PC-9 (cell line): ENCODE measurements at regions not wholly inside any gene's neighbourhood (a gene's known extent, or its start where the extent isn't known, plus 50 kb on each side); places are given as distances from the start of the nearest gene placed in this dataset.

Experiments used
- BruUV-seq: library from RNA; stranded (reverse); fragments of 400-500 nt; replicated peaks from 2 replicates; lab custom pipeline; 2021; lab: Mats Ljungman, UMichigan
- CTCF ChIA-PET: fragments of 300-600 bp; sonication (Branson Sonifier 250); formaldehyde crosslinking; loops from one replicate; lab custom pipeline; 2022; ENCODE audit warnings: antibody characterized with exemption; lab: Charles Lee
- POLR2A ChIA-PET: fragments of 300-600 bp; sonication (Branson Sonifier 250); formaldehyde crosslinking; loops from one replicate; lab custom pipeline; 2022; ENCODE audit warnings: antibody characterized with exemption; ENCODE audit not compliant: unreplicated experiment; lab: Charles Lee
- DNase-seq, 2 experiments: peaks; one replicate each; pipeline versions ENCODE4 v3.0.0 to v3.0.0-alpha.2; 2015 to 2022; ENCODE audit warnings: mixed read lengths in 1 of 2
- H2AFZ ChIP-seq: fragments of 200-600 bp; sonication (generic); 2 replicates; pipeline ENCODE4 v1.8.1; 2017; ENCODE audit warnings: antibody characterized with exemption
- H3F3A ChIP-seq: fragments of 200-600 bp; sonication (generic); 2 replicates; pipeline ENCODE4 v1.8.1; 2017; ENCODE audit warnings: antibody characterized with exemption, mild to moderate bottlenecking, low read depth; ENCODE audit not compliant: insufficient read depth
- H3K27ac ChIP-seq: fragments of 200-600 bp; sonication (generic); 2 replicates; pipeline ENCODE4 v1.6.1; 2016; ENCODE audit warnings: mixed run types
- H3K27me3 ChIP-seq: fragments of 200-600 bp; sonication (generic); 2 replicates; pipeline ENCODE4 v1.6.1; 2016; ENCODE audit warnings: low read depth, mixed run types; ENCODE audit not compliant: insufficient read depth
- H3K36me3 ChIP-seq: fragments of 200-600 bp; sonication (generic); 2 replicates; pipeline ENCODE4 v1.6.1; 2016; ENCODE audit warnings: low read depth, mixed run types
- H3K4me1 ChIP-seq: fragments of 200-600 bp; sonication (generic); replicated peaks from 2 replicates; pipeline ENCODE4 v1.6.1; 2016; ENCODE audit warnings: mixed run types; ENCODE audit not compliant: insufficient read depth
- H3K4me2 ChIP-seq: fragments of 200-600 bp; sonication (generic); 2 replicates; pipeline ENCODE4 v1.6.1; 2017; ENCODE audit warnings: mixed run types
- H3K4me3 ChIP-seq: fragments of 200-600 bp; sonication (generic); 2 replicates; pipeline ENCODE4 v1.6.1; 2016; ENCODE audit warnings: mixed run types
- H3K79me2 ChIP-seq: fragments of 200-600 bp; sonication (generic); 2 replicates; pipeline ENCODE4 v1.6.1; 2017; ENCODE audit warnings: low read depth, mixed run types
- H3K9me2 ChIP-seq: fragments of 200-600 bp; sonication (generic); 2 replicates; pipeline ENCODE4 v1.8.1; 2017; ENCODE audit warnings: mild to moderate bottlenecking; ENCODE audit not compliant: insufficient read depth
- H3K9me3 ChIP-seq: fragments of 200-600 bp; sonication (generic); 2 replicates; pipeline ENCODE4 v1.8.1; 2016; ENCODE audit warnings: low read depth; ENCODE audit not compliant: insufficient read depth
- H4K20me1 ChIP-seq: fragments of 200-600 bp; sonication (generic); 2 replicates; pipeline ENCODE4 v1.8.1; 2017; ENCODE audit not compliant: insufficient read depth
- CTCF ChIP-seq: fragments of 200-600 bp; sonication (generic); conservative IDR thresholded peaks from 2 replicates; pipeline ENCODE4 v1.6.1; 2017; ENCODE audit warnings: mixed run types, antibody characterized with exemption, mild to moderate bottlenecking, moderate library complexity
- EZH2 ChIP-seq: fragments of 200-600 bp; sonication (generic); IDR thresholded peaks from 2 replicates; pipeline ENCODE4 v1.8.0; 2017; ENCODE audit warnings: antibody characterized with exemption, low read depth
- intact Hi-C: fragments of 100-400 bp; cut with micrococcal nuclease; formaldehyde crosslinking; loops from one replicate; pipeline ENCODE4 v1.10.0; 2022; ENCODE audit not compliant: unreplicated experiment

GRCh38 chr1:30514137-30514654 is 209.2 kb downstream of the MATN1 start:
- no peak for DNase-seq
- ChIA-PET CTCF (no interaction called here), POLR2A (no interaction called here)
- peaks cover 7% of the 10 kb centered on the region for H3K4me1 ChIP-seq
- no peak overlapping the region for H3K4me3 ChIP-seq
- no peaks in the 10 kb centered on the region for H3K27me3 ChIP-seq
- no peak overlapping the region for H2AFZ ChIP-seq
- no peak overlapping the region for H3K4me2 ChIP-seq
- TF ChIP-seq CTCF (no peak), EZH2 (no peak)
- no peaks in the 10 kb centered on the region for H3K36me3 ChIP-seq
- BruUV-seq, result no TSS peak
- H3K27ac ChIP-seq, result no peak overlapping the region
- no peaks in the 10 kb centered on the region for H3K9me2 ChIP-seq
- no peaks in the 10 kb centered on the region for H3K79me2 ChIP-seq
- H3F3A ChIP-seq, result no peaks in the 10 kb centered on the region
- H3K9me3 ChIP-seq, result no peaks in the 10 kb centered on the region
- no peaks in the 10 kb centered on the region for H4K20me1 ChIP-seq
- intact Hi-C loops, result no loop called here

- no peaks in the 10 kb centered on the region for H3K27me3 ChIP-seq
- H3F3A ChIP-seq, result no peaks in the 10 kb centered on the region
- DNase-seq, result no peak
- H3K79me2 ChIP-seq, result no peaks in the 10 kb centered on the region
- peaks cover 7% of the 10 kb centered on the region for H3K4me1 ChIP-seq
- CTCF ChIA-PET, result no interaction called here
- POLR2A ChIA-PET, result no interaction called here
- H3K4me2 ChIP-seq, result no peak overlapping the region
- no peaks in the 10 kb centered on the region for H4K20me1 ChIP-seq
- no peak overlapping the region for H3K4me3 ChIP-seq
- H2AFZ ChIP-seq, result no peak overlapping the region
- no peaks in the 10 kb centered on the region for H3K9me3 ChIP-seq
- no peak overlapping the region for H3K27ac ChIP-seq
- TF ChIP-seq CTCF (no peak), EZH2 (no peak)
- H3K9me2 ChIP-seq, result no peaks in the 10 kb centered on the region
- no TSS peak for BruUV-seq
- no peaks in the 10 kb centered on the region for H3K36me3 ChIP-seq
- intact Hi-C loops, result no loop called here
Measured at GRCh38 chr1:30513396-30514136, 209.8 kb downstream of the MATN1 start.

GRCh38 chr1:30512914-30513265 is 210.5 kb downstream of the MATN1 start:
- no peaks in the 10 kb centered on the region for H3K9me3 ChIP-seq
- DNase-seq, result no peak
- ChIA-PET POLR2A (no interaction called here), CTCF (no interaction called here)
- no peaks in the 10 kb centered on the region for H3K36me3 ChIP-seq
- H2AFZ ChIP-seq, result no peak overlapping the region
- TF ChIP-seq CTCF (no peak), EZH2 (no peak)
- BruUV-seq, result no TSS peak
- H3K9me2 ChIP-seq, result no peaks in the 10 kb centered on the region
- H3K27me3 ChIP-seq, result no peaks in the 10 kb centered on the region
- peaks cover 7% of the 10 kb centered on the region for H3K4me1 ChIP-seq
- no peaks in the 10 kb centered on the region for H3F3A ChIP-seq
- intact Hi-C loops, result no loop called here
- H3K4me3 ChIP-seq, result no peak overlapping the region
- no peaks in the 10 kb centered on the region for H3K79me2 ChIP-seq
- H3K4me2 ChIP-seq, result no peak overlapping the region
- no peaks in the 10 kb centered on the region for H4K20me1 ChIP-seq
- no peak overlapping the region for H3K27ac ChIP-seq
